Epithelial cell of proximal tubule (primary cell): ENCODE measurements at regions not wholly inside any gene's neighbourhood (a gene's known extent, or its start where the extent isn't known, plus 50 kb on each side); places are given as distances from the start of the nearest gene placed in this dataset.
A peak's percentile ranks its signal among the peaks of the same experiment; 100 is the strongest.

Experiments used
- DNase-seq: peaks from one replicate; pipeline ENCODE4 v3.0.0-alpha.2; 2011; ENCODE audit warnings: low read depth
- H3K4me3 ChIP-seq: 2 replicates; pipeline ENCODE4 v1.5.1; 2011; ENCODE audit warnings: low read depth, mild to moderate bottlenecking, low read length
- CTCF ChIP-seq: conservative IDR thresholded peaks from 2 replicates; pipeline ENCODE4 v1.5.1; 2012; ENCODE audit warnings: low read depth, mild to moderate bottlenecking, low read length

GRCh38 chrX:11967986-11968869, 170.0 kb upstream of the FRMPD4 start:
- DNase-seq, result peak; percentile 29
- H3K4me3 ChIP-seq, result no peak overlapping the region
- no peak for TF ChIP-seq CTCF

- no peak overlapping the region for H3K4me3 ChIP-seq
- TF ChIP-seq CTCF, result no peak
- DNase-seq, result no peak
These were observed 169.3 kb upstream of the FRMPD4 start for GRCh38 chrX:11968991-11969390.

- no peak for TF ChIP-seq CTCF
- H3K4me3 ChIP-seq, result no peak overlapping the region
- no peak for DNase-seq
These were observed 167.5 kb upstream of the FRMPD4 start for GRCh38 chrX:11970578-11971359.

- no peak for DNase-seq
- no peak overlapping the region for H3K4me3 ChIP-seq
- TF ChIP-seq CTCF, result no peak
These were observed 161.6 kb upstream of the FRMPD4 start for GRCh38 chrX:11976663-11977062.

- DNase-seq, result no peak
- H3K4me3 ChIP-seq, result no peak overlapping the region
- TF ChIP-seq CTCF, result no peak
These were observed 146.0 kb upstream of the FRMPD4 start for GRCh38 chrX:11992271-11992670.

GRCh38 chrX:11995146-11995545, 143.1 kb upstream of the FRMPD4 start:
- no peak for TF ChIP-seq CTCF
- no peak for DNase-seq
- no peak overlapping the region for H3K4me3 ChIP-seq
